ENCODE measurements at regions not wholly inside any gene's neighbourhood (a gene's known extent, or its start where the extent isn't known, plus 50 kb on each side); places are given as distances from the start of the nearest gene placed in this dataset.

GRCh38 chr18:37902344-37902743 is 336.7 kb upstream of the CELF4 start:
- TF ChIP-seq ATF3 (IDR thresholded peaks at IDR 0.05) (no peak), CTCF (IDR thresholded peaks at IDR 0.05; ENCODE audit: low read depth, low read length, missing input control) (no peak), TAF1 (conservative IDR thresholded peaks at IDR 0.05) (no peak)

Measured in liver (tissue), 3 donors.